ENCODE measurements at regions not wholly inside any gene's neighbourhood (a gene's known extent, or its start where the extent isn't known, plus 50 kb on each side); places are given as distances from the start of the nearest gene placed in this dataset.

DNA sequence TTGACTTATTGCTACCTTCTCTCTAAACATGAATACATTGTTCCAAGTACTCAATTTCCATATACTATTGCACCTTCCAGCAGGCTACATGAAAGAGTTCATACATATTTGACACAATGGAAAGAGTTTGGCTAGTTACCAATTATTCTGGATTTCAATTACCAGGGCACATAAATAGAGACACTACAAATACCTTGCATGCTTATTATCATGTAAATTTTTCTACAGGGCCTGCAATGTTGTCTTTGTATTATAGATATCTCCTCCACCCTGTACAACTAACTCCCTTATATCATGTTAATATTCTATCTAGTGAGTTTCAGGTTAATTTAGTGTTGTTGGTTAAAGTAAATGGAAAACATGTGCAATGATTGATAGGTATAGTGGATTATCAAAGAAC is 540.7 kb upstream of the SLITRK5 start:
- Histone ChIP-seq H3K36me3 (ENCODE audit: low read depth) (no peaks in the 10 kb centered on the region), H3K27ac (ENCODE audit: poor library complexity, severe bottlenecking) (no peak overlapping the region), H3K9me3 (ENCODE audit: severe bottlenecking) (no peaks in the 10 kb centered on the region), H3K4me3 (ENCODE audit: severe bottlenecking) (no peak overlapping the region), H3K4me1 (ENCODE audit: insufficient read depth, poor library complexity, severe bottlenecking) (no peaks in the 10 kb centered on the region), H3K27me3 (ENCODE audit: insufficient read depth, poor library complexity, severe bottlenecking) (no peaks in the 10 kb centered on the region)
- TF ChIP-seq, protein P1, sequence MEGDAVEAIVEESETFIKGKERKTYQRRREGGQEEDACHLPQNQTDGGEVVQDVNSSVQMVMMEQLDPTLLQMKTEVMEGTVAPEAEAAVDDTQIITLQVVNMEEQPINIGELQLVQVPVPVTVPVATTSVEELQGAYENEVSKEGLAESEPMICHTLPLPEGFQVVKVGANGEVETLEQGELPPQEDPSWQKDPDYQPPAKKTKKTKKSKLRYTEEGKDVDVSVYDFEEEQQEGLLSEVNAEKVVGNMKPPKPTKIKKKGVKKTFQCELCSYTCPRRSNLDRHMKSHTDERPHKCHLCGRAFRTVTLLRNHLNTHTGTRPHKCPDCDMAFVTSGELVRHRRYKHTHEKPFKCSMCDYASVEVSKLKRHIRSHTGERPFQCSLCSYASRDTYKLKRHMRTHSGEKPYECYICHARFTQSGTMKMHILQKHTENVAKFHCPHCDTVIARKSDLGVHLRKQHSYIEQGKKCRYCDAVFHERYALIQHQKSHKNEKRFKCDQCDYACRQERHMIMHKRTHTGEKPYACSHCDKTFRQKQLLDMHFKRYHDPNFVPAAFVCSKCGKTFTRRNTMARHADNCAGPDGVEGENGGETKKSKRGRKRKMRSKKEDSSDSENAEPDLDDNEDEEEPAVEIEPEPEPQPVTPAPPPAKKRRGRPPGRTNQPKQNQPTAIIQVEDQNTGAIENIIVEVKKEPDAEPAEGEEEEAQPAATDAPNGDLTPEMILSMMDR (IDR thresholded peaks at IDR 0.05; ENCODE audit: poor library complexity, severe bottlenecking): no peak
- no peak for ATAC-seq (ENCODE audit: low read depth)
- no peak for DNase-seq (ENCODE audit: low spot score)

DNA sequence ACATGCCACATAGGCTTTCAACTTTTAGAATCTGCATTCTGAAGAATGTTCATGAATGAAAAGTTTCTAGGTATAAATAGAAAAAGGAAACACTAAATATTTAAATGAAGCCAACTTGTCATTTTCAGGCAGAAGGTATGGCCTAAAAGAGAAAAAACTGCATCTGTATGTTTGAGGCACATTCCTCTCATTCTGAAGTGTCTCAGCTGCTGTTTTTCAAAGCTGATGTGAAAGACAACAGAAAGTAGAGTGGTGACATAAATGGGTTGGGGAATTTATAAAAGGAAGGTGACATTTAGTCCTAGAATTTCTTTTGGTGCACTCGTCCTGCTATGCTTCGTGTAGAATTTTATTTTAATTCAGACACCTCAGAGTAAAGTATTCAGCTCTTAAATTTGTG is 539.6 kb upstream of the SLITRK5 start:
- DNase-seq (ENCODE audit: low spot score) (no peak), ATAC-seq (ENCODE audit: low read depth) (no peak)
- no peaks in the 10 kb centered on the region for H3K4me1 ChIP-seq (ENCODE audit: insufficient read depth, poor library complexity, severe bottlenecking)
- no peak overlapping the region for H3K27ac ChIP-seq (ENCODE audit: poor library complexity, severe bottlenecking)
- TF ChIP-seq, protein P1 (IDR thresholded peaks at IDR 0.05; ENCODE audit: poor library complexity, severe bottlenecking): no peak
- H3K4me3 ChIP-seq (ENCODE audit: severe bottlenecking): no peak overlapping the region
- H3K9me3 ChIP-seq (ENCODE audit: severe bottlenecking): no peaks in the 10 kb centered on the region
- H3K36me3 ChIP-seq (ENCODE audit: low read depth): no peaks in the 10 kb centered on the region
- H3K27me3 ChIP-seq (ENCODE audit: insufficient read depth, poor library complexity, severe bottlenecking): no peaks in the 10 kb centered on the region

DNA sequence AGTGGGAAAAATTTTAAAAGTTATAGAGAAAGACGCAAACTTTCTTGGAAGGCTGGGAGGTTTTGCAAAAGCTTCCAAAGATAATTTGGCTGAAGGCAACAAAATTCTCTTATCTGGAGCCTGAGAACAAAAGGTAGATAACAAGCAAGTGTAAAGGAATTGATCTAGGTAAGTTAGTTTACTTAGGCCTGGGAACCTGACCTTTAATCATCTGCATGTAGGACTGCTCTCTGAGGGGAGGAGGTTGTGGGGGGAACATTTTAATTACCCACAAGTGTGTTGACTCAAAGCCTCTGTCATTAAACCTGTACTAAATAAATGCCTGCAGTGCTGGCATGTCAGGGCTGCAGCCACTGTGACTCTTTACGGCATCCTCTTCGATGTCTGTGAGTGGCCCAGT is 532.3 kb upstream of the SLITRK5 start:
- Histone ChIP-seq H3K36me3 (ENCODE audit: low read depth) (no peaks in the 10 kb centered on the region), H3K27ac (ENCODE audit: poor library complexity, severe bottlenecking) (no peak overlapping the region), H3K27me3 (ENCODE audit: insufficient read depth, poor library complexity, severe bottlenecking) (no peaks in the 10 kb centered on the region), H3K4me3 (ENCODE audit: severe bottlenecking) (no peak overlapping the region), H3K4me1 (ENCODE audit: insufficient read depth, poor library complexity, severe bottlenecking) (no peaks in the 10 kb centered on the region), H3K9me3 (ENCODE audit: severe bottlenecking) (no peaks in the 10 kb centered on the region)
- no peak for DNase-seq (ENCODE audit: low spot score)
- no peak for ATAC-seq (ENCODE audit: low read depth)
- TF ChIP-seq, protein P1 (IDR thresholded peaks at IDR 0.05; ENCODE audit: poor library complexity, severe bottlenecking): no peak

DNA sequence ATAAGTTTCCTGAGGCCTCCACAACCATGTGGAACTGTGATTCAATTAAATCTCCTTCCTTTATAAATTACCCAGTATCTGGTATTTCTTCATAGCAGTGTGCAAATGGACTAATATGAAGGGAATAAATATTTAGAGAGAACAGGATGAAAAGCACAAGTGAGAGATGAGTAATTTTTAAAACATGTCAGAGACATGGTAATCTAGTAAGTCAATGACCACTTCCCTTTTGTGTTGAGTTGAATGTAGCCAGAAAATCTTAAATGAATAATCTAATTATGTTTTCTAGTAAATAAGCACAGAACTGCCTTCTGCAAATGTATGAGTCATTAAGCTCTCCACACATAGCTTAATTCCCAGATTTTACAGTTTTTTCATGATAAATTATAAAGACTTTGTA is 524.1 kb upstream of the SLITRK5 start:
- H3K27me3 ChIP-seq (ENCODE audit: insufficient read depth, poor library complexity, severe bottlenecking): no peaks in the 10 kb centered on the region
- TF ChIP-seq, protein P1 (IDR thresholded peaks at IDR 0.05; ENCODE audit: poor library complexity, severe bottlenecking): no peak
- DNase-seq (ENCODE audit: low spot score) (no peak), ATAC-seq (ENCODE audit: low read depth) (peak; percentile 42; the same call in 1 of the 3 replicates)
- no peak overlapping the region for H3K27ac ChIP-seq (ENCODE audit: poor library complexity, severe bottlenecking)
- no peak overlapping the region for H3K4me3 ChIP-seq (ENCODE audit: severe bottlenecking)
- H3K36me3 ChIP-seq (ENCODE audit: low read depth): no peaks in the 10 kb centered on the region
- no peaks in the 10 kb centered on the region for H3K9me3 ChIP-seq (ENCODE audit: severe bottlenecking)
- peaks cover 3% of the 10 kb centered on the region for H3K4me1 ChIP-seq (ENCODE audit: insufficient read depth, poor library complexity, severe bottlenecking)

DNA sequence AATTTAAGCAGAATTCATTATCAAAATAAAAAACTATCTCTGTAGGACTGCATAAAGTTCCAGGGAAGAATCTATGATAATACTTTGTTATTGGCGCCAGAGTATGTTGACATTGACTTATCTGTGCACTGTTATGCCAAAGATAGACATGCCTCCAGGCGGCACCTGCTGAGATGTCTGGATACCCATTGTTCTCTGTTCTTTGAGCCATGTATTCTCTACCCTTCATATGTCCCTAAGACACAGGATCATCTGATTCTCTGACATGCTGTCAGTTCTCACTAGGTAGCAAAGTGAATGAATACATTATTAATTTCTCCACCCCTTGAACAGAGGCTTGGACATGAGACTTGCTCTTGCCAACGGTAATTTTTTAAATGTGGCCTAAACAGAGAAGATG is 517.8 kb upstream of the SLITRK5 start:
- Histone ChIP-seq H3K27ac (ENCODE audit: poor library complexity, severe bottlenecking) (no peak overlapping the region), H3K9me3 (ENCODE audit: severe bottlenecking) (no peaks in the 10 kb centered on the region)
- TF ChIP-seq, protein P1 (IDR thresholded peaks at IDR 0.05; ENCODE audit: poor library complexity, severe bottlenecking): no peak

More for the DNA sequence above, 517.8 kb upstream of the SLITRK5 start:
- H3K4me1 ChIP-seq (ENCODE audit: insufficient read depth, poor library complexity, severe bottlenecking): no peaks in the 10 kb centered on the region
- no peak overlapping the region for H3K4me3 ChIP-seq (ENCODE audit: severe bottlenecking)
- H3K27me3 ChIP-seq (ENCODE audit: insufficient read depth, poor library complexity, severe bottlenecking): no peaks in the 10 kb centered on the region
- ATAC-seq (ENCODE audit: low read depth) (no peak), DNase-seq (ENCODE audit: low spot score) (no peak)
- H3K36me3 ChIP-seq (ENCODE audit: low read depth): no peaks in the 10 kb centered on the region
